Tibial nerve (tissue), 3 donors: ENCODE measurements at regions not wholly inside any gene's neighbourhood (a gene's known extent, or its start where the extent isn't known, plus 50 kb on each side); places are given as distances from the start of the nearest gene placed in this dataset.

ENCODE experiments used
- CTCF ChIP-seq, 5 experiments: fragments of 200-600 bp in 3 of 5; fragments of 450-650 bp in 2 of 5; sonication (generic) in 3 of 5; IDR thresholded peaks; one replicate each; pipeline ENCODE4 v1.5.1; 2016 to 2019; ENCODE audit warnings: antibody characterized with exemption in 5 of 5, mild to moderate bottlenecking in 3 of 5, moderate library complexity in 2 of 5
- POLR2A ChIP-seq, 2 donors: fragments of 450-650 bp; IDR thresholded peaks; one replicate each; pipeline ENCODE4 v1.6.1; 2017; ENCODE audit warnings: antibody characterized with exemption in 2 of 2, mild to moderate bottlenecking in 2 of 2, moderate library complexity in 2 of 2

DNA sequence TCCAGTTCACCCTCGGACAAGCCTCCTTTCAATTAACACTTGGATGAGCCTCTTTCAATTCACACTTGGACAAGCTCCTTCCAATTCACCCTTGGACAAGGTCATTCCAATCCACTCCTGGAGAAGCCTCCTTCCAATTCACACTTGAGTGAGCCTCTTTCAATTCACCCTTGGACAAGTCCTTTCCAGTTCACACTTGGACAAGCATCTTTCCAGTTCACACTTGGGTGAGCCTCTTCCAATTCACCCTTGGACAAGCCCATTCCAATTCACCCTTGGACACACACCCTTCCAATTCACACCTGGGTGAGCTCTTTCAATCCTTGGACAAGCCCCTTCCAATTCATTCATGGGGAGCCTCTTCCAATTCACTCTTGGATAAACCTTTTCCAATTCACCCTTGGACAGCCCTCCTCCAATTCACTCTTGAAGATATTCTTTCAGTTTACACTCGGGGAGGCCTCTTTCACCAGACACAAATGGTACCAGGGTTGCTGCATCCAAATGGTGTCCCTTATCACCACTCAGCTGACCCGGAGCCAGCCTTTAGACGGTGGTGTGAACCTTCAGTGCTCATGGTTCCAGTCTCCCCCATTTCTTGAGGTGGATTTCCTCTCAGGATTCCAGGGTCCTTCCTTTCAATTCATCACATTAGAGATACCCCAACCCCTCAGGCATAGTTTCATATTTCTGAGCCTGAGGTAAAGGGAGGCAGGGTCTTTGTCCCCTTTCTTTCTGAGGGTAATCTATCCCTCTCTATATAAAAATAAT, 183.6 kb downstream of the SH3BP4 start:
- no peak for TF ChIP-seq CTCF (IDR thresholded peaks at IDR 0.05)
- TF ChIP-seq POLR2A (IDR thresholded peaks at IDR 0.05) = no peak
